ENCODE measurements at regions not wholly inside any gene's neighbourhood (a gene's known extent, or its start where the extent isn't known, plus 50 kb on each side); places are given as distances from the start of the nearest gene placed in this dataset.

DNA sequence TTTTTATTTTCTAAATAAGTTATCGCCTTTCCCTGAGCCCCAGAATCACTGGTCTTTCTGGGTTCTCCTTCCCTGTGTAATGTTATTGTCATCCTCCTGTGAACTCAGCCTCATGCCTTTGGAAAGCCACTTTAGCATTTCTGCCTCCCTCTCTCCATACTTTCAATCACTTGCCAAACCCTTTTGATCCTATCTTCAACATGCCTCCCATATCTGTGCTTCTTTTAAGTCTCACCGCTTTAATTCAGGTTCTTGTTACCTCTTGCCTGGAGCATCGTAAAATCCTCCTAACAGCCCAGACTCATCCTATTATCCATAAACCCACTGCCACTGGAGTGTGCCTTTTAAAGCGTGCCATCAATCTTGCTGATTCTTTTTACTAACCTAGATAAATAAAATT, 321.8 kb downstream of the BMP4 start:
- TF ChIP-seq POLR2A (IDR thresholded peaks at IDR 0.05), result no peak
- TF ChIP-seq, protein P1, sequence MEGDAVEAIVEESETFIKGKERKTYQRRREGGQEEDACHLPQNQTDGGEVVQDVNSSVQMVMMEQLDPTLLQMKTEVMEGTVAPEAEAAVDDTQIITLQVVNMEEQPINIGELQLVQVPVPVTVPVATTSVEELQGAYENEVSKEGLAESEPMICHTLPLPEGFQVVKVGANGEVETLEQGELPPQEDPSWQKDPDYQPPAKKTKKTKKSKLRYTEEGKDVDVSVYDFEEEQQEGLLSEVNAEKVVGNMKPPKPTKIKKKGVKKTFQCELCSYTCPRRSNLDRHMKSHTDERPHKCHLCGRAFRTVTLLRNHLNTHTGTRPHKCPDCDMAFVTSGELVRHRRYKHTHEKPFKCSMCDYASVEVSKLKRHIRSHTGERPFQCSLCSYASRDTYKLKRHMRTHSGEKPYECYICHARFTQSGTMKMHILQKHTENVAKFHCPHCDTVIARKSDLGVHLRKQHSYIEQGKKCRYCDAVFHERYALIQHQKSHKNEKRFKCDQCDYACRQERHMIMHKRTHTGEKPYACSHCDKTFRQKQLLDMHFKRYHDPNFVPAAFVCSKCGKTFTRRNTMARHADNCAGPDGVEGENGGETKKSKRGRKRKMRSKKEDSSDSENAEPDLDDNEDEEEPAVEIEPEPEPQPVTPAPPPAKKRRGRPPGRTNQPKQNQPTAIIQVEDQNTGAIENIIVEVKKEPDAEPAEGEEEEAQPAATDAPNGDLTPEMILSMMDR (IDR thresholded peaks at IDR 0.05), result no peak
